Stimulated activated CD4-positive, alpha-beta T cell treated with anti-CD3 and anti-CD28 coated beads, Interleukin-2, amount 100 ng/mL, for 48 hours (primary cell): ENCODE measurements at regions not wholly inside any gene's neighbourhood (a gene's known extent, or its start where the extent isn't known, plus 50 kb on each side); places are given as distances from the start of the nearest gene placed in this dataset.

Experiments used
- DNase-seq, 2 donors: peaks; one replicate each; pipeline ENCODE4 v3.0.0-alpha.2; 2020

DNA sequence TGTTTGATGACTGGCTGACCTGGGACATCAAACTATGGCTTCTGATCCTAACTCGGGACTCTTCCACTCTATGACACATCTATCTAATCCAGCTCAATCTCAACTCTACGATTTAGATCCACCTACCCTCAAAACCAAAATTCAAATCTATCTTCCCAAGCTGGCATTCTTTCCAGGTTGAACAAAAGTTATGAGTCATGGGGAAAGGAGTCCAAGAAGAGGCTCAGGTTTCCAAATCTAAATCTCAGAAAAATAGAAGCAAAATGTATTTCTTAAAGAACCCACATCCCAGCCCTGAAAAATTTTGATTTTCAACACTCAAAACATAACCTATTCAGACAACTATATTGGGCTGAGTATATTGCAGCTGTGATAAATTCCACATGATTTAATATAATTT lies 143.9 kb upstream of the IPO5 start:
- no peak for DNase-seq

DNA sequence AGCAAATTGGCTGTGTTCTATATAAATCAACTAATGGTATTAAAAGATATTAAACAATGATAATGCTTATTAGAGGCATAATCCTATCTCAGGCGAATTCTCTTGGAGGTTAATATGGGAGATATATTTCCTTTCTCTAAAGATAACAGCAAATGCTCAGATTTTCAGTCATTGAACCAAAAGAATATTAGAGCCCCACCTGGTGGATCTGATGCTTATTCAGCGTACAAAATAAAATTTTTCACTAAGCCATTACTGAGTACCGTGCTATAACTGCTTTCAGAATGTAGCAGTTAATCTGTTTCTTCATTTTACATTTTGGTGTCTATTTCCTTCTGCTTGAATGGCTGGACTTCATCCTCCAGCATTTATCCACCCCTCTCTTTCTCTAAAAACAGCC lies 143.3 kb upstream of the IPO5 start:
- no peak for DNase-seq

DNA sequence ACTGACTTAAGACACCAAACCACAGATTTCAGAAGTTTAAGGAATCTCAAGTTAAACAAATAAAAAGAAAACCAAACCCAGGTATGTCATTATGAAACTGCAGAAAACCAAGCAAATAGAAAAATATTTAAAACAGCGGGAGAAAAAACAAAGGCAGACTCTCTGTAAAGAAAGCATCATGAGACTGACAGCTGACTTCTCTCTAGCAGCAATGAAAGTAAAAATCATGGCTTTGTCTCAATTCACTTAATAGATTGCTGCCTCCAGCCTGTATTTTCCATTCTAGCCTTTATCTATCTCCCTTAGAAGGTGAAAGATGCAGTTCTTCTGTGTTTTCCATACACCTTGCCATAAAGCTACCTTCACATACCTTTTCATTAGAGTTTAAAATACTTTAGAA lies 131.1 kb upstream of the IPO5 start:
- no peak for DNase-seq

DNA sequence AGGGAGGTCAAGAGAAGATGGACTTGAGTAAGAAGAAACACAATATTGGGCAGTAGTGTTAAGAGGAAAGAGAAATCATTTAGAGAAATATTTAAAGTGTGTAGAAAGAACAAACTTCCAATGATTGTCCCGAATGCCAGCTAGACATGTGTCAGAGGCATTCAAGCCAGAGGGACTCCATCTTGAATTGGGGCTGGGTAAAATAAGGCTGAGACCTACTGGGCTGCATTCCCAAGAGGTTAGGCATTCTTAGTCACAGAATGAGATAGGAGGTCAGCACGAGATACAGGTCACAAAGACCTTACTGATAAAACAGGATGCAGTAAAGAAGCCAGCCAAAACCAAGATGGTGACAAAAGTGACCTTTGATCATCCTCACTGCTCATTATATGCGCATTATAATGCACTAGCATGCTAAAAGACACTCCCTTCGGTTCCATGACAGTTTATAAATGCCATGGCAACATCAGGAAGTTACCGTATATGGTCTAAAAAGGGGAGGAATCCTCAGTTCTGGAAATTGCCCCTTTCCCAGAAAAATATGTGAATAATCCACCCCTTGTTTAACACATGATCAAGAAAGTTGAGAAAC lies 127.0 kb upstream of the IPO5 start:
- no peak for DNase-seq

DNA sequence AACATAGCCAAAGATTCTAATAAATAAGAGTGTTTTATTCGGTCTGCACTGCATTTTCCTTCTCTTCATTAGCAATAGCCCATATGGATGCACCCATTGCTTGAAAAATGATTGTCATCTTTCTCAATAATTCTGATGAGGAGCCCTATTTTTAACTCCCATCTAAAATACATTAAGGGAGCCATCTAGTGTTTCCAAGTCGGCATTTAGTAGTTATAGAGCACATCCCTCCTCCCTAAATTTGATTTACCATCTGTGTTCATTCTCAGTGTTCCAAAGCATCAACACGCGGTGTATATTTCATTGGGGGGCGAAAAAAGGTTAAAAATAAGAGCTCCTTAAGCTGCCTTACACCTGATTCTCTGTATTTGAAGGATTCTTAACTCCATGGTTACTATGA lies 119.2 kb upstream of the IPO5 start:
- DNase-seq = no peak

DNA sequence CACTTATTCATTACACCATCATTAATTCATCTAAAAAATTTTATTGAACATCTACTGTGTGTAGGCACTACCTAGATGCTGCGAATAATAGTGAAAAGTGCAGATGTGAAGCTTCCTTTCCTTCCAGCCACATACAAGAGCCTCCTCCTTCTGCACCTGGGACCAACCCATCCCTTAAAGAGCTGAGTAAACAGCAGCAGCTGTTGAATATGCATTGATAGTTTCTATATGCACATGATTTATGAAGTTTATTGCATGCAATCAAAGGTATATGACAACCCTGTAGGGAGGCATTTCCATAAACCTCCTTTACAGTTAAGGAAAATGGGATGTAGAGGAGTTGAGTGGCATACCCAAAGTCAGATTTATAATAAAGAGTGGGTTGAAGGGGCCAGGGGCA lies 110.3 kb upstream of the IPO5 start:
- no peak for DNase-seq

DNA sequence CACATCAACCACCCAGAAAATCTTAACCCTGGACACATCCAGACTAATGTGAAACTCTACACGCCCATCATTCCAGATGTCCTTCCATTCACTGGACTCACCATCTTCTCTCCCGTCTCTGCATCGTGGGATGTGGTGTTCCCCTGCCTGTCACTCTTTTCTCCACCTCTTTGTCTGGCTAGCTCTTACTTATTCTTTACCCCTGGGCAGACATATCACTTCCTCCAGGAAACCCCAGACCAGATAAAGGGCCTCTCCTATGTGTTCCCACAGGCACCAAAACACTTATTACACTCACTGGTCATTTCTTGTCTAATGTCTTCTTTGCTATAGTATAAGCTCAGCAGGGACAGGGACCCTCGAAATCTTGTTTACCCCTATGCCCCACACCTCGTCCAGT lies 109.3 kb upstream of the IPO5 start:
- no peak for DNase-seq

DNA sequence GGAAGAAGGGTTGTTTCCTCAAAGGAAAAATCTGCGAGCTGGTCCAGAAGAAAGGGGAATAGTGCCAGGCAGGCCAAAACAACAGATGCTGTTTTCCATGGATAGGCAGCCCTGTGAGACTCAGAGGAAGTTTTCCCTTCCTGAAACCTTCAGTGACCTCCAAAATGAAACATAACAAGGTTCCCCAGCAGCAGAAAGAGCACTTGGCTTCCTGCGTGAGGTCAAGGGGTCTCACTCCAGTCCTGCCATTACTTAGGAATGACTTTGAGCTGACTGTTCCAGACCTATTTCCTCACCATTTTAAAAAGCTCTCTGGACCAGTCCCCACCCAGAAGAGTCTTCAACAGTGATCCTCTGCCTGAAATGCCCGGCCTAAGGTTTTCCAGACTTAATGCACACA lies 104.6 kb upstream of the IPO5 start:
- no peak for DNase-seq

DNA sequence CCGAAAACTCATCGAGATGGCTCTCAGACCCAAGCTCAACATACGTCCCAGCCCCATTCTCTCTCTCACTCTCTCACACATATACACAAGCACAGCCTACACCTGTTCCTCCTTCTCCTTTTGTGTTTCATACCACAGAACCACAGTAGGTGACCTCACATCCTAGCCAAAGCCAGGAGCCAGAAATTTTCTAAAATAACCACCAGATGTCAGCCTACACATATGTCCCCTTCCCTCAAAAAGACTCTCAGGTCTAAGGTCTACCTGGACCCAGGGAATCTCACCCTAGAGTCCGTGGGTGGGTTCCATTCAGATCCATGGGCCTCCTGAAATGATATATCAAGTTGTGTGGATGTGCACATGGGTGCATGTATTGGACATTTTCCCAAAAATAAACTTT lies 104.2 kb upstream of the IPO5 start:
- no peak for DNase-seq

DNA sequence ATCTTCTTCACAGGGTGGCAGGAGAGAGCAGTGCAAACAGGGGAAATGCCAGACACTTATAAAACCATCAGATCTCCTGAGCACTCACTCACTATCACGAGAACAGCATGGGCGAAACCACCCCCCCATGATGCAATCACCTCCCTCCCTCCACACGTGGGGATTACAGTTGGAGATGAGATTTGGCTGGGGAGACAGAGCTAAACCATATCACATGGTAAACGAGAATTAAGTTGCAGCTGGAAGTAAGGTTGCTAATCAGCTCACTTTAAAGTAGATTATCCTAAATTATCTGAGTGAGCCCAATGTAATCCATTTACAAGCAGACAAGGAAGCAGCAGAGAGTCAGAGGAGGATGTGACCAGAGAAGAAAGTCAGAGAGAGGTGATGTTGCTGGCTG lies 102.2 kb upstream of the IPO5 start:
- no peak for DNase-seq

DNA sequence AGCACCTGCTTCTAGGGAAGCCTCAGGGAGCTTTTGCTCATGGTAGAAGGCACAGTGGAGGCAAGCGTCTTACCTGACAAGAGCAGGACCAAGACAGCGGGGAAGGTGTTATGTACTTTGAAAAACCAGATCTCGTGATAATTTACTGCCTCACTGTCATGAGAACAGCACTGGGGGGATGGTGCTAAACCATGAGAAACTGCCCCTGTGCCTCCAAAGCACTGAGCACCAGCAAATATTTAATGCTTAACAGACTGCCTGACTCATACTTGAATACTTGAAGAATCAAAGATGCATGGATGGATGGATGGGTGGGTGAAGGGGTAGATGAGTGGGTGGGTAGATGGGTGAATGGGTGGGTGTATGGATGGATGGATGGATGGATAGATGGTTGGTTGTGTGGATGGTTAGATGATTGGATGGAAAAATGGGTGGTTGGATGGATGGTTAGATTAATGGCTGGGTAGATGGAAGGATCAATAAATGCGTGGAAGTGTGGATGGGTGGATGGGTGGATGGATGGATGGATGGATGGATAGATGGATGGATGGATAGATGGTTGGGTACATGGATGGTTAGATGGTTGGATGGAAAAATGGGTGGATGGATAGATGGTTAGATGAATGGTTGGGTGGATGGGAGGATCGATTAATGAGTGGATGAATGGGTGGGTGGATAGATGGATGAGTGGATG lies 101.1 kb upstream of the IPO5 start:
- no peak for DNase-seq

DNA sequence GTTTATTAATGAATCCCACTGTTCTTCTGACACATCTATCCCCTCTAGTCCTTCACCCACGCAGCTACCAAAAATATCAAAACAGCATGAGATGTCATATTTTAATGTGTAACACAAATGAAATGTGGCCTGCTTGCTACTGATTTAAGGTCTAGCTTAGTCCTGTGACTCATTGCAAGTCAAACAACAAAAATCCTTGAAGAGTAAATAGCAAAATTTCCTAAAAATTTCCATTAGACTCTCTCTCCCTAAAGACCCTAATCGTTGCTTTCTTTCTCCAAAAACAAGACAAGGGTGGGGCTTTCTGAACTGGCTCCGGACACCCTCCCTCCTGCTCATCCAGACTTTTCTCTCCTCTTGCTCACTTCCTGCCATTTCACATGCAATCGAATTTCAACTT lies 99.9 kb upstream of the IPO5 start:
- no peak for DNase-seq

DNA sequence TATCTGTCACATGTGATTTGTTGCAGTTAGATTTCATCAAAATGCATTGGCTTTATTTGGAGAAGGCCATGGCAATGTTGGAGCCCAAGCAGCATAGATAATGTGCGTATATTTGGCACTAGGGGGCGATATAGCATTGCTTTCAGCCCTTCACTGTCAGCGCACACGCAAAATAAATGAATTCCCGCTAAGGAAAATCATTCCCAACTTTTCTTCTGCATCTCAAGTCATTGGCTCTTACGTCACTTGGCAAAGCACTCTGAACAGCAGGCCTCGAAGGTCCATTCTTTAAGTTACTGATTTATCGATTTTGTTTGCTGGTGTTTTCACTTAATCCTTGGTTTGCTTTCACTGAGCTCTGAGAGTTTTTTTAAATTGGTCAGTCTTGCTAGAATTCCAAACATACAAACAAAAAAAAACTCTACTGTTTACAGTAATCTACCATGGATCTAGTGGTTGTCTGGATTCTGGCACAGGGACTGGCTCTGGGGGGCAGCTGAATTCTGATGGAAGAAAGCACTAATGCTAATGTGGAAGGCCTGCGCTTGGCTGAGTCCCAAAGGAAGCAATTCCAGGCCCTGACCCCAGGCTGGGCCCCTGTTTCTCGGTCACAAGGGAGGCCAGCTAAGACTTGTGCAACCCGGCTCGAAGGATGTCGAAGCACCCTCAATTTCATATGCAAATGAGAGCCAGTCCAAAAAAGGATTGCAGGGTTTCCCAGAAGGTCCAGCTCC lies 97.7 kb upstream of the IPO5 start:
- peak; percentile 2 to 8 for DNase-seq

DNA sequence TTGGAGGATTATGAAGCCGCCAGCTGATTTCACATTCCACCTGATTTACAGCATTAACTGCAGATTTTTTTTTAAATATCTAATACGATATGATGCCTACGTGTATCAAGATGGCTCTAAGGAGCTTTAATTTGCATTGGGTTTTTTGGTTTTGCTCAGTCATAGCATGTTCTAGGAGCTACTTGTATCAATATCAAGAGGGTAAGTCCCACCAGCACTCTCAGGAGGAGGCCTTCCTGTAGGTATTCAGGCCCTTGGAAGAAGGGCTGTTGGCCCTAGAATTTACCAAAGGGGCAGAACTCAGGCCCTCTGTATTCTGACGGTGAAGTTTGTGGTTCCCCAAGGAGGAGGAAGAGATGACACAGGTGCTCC lies 97.2 kb upstream of the IPO5 start:
- no peak for DNase-seq

DNA sequence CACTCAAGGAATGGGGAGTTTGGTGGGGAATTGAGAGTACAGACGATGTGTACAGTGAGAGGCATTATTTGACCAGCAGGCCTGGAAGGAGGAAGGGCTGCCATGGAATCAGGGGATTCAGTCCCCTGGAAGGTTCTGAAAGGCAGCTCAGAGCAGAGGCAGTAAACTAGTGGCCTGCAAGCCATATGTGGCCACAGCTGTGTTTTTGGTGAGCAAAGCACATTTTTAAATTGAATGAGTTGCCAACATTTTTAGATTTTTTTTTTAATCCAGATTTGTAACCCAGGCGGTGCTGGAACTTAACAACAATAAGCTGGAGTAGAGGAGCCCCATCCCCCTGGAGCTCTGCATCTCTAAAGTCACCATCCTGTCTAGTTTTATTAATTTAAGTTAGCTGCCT lies 95.3 kb upstream of the IPO5 start:
- no peak for DNase-seq

DNA sequence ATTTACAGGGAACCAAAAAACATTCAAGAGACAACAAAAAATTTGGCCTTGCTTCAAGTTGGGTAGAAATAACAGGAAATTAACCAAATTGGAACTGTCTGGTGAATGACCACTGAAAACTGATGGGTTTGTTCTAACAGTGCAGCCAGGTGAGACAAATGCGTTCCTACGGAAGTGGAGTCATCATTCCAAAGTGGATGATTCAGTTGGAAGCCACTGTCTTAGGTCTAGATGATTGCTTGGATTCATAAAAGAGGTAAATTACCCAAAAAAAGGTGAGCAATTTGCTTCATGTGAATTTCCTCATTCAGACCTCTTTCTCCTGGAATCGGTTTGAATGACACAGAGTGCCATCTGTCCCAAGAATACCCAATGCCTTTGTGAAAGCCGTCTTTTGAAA lies 87.1 kb upstream of the IPO5 start:
- DNase-seq = no peak

DNA sequence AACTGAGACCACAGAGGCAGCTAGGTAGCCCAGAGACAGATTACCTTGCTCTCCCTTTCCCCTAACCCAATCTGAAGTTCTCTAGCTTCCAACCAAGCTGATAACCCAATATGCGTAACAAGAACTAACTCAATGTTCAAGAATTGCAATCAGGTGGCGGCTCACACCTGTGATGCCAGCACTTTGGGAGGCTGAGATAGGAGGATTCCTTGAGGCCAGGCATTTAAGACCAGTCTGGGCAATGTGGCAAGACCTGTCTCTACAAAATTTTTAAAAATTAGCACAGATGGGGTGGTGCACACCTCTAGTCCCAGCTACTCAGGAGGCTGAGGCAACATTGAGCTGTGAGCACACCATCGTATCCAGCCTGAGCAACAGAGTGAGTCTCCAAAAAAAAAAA lies 86.7 kb upstream of the IPO5 start:
- DNase-seq = no peak

DNA sequence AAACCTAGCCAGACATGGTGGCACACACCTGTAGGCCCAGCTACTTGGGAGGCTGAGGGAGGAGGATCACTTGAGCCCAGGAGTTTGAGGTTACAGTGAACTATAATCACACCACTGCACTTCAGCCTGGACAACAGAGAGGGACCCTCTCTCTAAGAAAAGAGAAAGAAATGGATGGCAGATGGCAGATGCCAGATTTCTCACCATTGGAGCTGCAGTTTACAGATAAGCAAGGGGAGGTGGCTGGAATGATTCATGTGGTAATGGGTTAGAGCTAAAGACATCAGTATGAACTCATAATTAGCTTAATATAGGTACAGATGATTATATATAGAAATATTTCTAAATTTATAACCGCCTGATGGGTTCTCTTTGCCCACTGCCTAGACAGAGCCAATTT lies 80.1 kb upstream of the IPO5 start:
- no peak for DNase-seq

DNA sequence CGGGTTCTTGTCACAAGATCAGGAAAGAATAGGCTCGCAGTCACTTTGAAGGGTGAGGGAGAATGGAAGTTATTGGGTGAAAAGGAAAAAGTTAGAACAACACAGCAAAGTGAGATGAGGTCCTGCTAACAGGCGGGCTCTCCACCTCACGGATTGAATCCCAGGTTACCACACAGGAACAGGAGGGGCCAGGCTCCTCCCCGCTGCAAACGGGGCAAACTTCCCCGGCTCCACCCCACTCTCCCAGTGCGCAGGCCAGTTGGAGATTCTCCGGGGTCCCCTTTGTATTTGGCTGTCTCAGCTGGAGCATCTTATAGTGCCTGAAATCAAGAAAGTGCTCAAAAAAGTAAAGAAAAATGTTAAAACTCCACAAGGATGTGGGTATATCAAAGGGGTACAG lies 78.3 kb upstream of the IPO5 start:
- no peak for DNase-seq

DNA sequence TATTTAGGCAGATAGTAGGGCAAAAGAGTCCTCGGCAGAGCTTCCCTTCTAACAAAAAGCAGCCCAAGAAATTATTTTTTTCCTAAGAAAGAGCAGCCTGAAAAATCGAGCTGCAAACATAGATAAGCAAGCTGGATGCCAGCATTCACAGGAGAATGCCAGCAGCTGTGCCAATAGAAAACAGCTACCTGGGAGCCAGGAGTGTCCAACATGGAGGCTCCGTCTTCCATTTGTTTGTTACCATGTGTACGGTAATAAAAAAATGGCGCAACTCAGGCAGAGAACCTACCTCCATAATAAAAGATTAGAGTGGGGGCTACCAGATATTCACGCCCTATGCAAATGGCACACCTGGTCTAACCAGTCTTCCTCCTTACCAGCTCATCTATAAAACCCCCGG lies 77.6 kb upstream of the IPO5 start:
- DNase-seq = no peak

DNA sequence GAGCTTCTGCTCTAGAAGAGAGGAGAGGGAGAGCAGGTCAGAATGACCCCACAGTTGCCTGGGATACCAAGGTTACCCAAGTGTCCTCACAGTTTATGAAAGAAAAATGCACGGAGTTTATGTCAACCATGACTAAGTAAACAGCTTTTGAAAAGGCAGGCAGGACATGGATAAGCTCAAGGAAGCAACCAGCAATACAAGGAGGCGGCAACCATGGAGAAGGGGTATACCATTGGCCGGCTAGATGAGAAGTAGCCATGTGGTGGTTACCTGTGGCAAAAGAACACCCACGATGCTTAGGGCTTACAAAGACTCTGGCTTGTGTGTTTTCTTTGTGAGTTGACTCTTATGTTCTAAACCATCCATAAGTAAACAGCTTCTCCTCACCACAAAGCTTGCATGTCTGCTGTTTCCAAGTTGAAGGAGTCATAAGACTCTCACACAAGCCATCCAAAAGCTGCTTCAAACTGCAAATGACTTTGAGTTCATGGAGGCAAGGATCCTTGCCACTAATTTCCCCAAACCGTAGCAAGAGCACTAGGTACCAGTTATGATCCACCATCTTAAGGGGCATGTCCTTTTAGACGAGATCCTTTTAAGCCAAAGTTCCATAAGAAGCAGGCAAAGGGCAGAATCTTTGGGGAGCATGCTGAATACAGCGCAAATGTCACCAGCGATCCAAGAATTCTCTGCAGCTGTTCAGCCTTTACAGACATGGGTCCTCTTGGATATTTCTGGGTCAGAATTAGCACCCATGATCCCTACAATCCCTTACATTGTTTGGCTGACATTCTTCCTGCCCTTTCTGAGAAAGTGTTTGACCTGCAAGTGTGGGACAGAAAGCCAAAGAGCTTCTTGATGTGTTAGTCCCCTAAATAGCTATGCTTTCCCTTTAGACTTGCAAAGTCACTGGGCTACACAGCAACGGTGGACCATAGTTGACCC lies 74.8 kb upstream of the IPO5 start:
- DNase-seq = no peak

DNA sequence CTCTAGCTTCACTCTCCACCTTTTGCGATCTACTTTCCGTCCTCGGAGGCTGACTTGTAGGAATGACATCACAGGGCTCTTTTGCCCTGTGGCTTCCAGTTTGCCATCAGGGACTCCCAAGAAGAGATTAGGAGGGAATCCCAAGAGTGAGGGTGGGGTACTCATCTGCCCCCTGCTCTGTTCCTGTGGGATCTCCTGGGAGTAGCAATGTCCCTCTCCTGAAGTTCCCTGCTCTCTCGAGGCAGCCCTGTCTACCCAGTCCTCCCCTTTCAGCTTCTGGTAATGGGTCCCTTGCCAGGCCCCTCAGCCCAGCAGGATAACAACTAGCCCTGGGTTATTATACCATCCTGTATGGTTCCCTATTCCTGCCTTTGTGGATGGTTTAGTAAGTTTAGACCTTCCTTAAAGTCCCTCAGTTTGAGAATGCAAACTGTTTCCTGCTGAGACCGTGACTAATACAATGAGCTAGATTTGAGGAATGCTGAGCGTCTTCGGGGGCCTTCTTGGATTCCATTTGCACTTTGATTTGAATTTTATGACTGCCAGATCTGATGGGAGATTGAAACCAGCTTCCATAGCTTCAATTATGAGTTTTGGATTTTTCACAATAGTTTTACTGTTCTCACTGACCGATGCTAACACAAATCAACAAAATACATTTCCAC lies 73.7 kb upstream of the IPO5 start:
- DNase-seq = no peak

DNA sequence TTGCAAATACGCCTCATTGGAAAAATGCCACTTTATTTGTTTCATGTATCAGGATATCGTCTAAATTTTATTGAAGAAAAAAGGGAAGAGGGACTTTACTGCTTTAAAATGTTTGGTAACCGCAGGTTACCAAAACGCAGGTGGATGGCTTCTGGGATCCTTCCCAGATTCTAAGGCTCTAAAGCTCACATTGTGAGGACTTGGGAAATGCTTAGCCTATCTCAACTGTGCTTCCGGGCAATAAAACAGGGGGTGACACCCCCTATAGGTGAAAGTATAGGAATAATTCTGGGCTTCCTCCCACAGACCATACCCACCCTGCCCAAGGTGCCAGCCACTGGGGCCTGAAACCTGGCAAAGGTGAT lies 73.2 kb upstream of the IPO5 start:
- no peak for DNase-seq
